IMR-90 (cell line): ENCODE measurements at regions not wholly inside any gene's neighbourhood (a gene's known extent, or its start where the extent isn't known, plus 50 kb on each side); places are given as distances from the start of the nearest gene placed in this dataset.

Source experiments
- ATAC-seq: fragments of 200-7000 bp; cut with Tn5 transposase; 2 replicates; pipeline ENCODE4 v1.9.1; 2020; ENCODE audit warnings: low read depth, mild to moderate bottlenecking, moderate library complexity
- BruUV-seq: library from RNA; stranded (reverse); fragments of 400-500 nt; replicated peaks from 2 replicates; lab custom pipeline; 2021; lab: Mats Ljungman, UMichigan
- CTCF ChIA-PET: fragments of 300-600 bp; formaldehyde crosslinking; extraction: SDS; loops from one replicate; lab custom pipeline; 2021; ENCODE audit warnings: antibody characterized with exemption; lab: Yijun Ruan, JAX
- POLR2A ChIA-PET: fragments of 300-600 bp; sonication (Branson Sonifier 250); formaldehyde crosslinking; loops from one replicate; lab custom pipeline; 2022; ENCODE audit warnings: antibody characterized with exemption; ENCODE audit not compliant: unreplicated experiment; lab: Charles Lee
- DNase-seq: peaks from one replicate; pipeline ENCODE4 v3.0.0; 2013
- H2AFZ ChIP-seq: replicated peaks from 2 replicates; pipeline ENCODE3; 2013; ENCODE audit warnings: low read length, mild to moderate bottlenecking; ENCODE audit not compliant: poor library complexity
- H2AK5ac ChIP-seq: 2 replicates; pipeline ENCODE4 v1.6.1; 2013; ENCODE audit warnings: low read depth, low read length, inconsistent platforms
- H2AK9ac ChIP-seq: replicated peaks from 2 replicates; pipeline ENCODE3; 2013; ENCODE audit warnings: mild to moderate bottlenecking, low read depth, low read length, moderate library complexity; ENCODE audit not compliant: poor library complexity
- H2BK120ac ChIP-seq: 2 replicates; pipeline ENCODE4 v1.6.1; 2013; ENCODE audit warnings: low read depth, low read length, inconsistent platforms
- H2BK15ac ChIP-seq: 3 replicates; pipeline ENCODE4 v1.6.1; 2013; ENCODE audit warnings: low read depth, low read length, inconsistent platforms
- H2BK20ac ChIP-seq: 2 replicates; pipeline ENCODE4 v1.6.1; 2013; ENCODE audit warnings: low read depth, mild to moderate bottlenecking, inconsistent platforms, low read length, moderate library complexity
- H2BK5ac ChIP-seq: 2 replicates; pipeline ENCODE4 v1.6.1; 2013; ENCODE audit warnings: mild to moderate bottlenecking, low read depth, low read length, inconsistent platforms; ENCODE audit not compliant: poor library complexity, severe bottlenecking
- H3K14ac ChIP-seq: replicated peaks from 2 replicates; pipeline ENCODE4 v1.6.1; 2013; ENCODE audit warnings: low read depth, low read length, inconsistent platforms
- H3K18ac ChIP-seq: 2 replicates; pipeline ENCODE4 v1.6.1; 2013; ENCODE audit warnings: low read depth, low read length, control low read depth
- H3K23ac ChIP-seq: 2 replicates; pipeline ENCODE4 v1.6.1; 2013; ENCODE audit warnings: low read depth, low read length, inconsistent platforms
- H3K27ac ChIP-seq: 2 replicates; pipeline ENCODE4 v1.5.1; 2013; ENCODE audit warnings: mild to moderate bottlenecking, control low read depth, low read length; ENCODE audit not compliant: insufficient read depth
- H3K27me3 ChIP-seq: 2 replicates; pipeline ENCODE4 v1.6.1; 2013; ENCODE audit warnings: low read length; ENCODE audit not compliant: control insufficient read depth, insufficient read depth
- H3K36me3 ChIP-seq: 2 replicates; pipeline ENCODE4 v1.6.1; 2013; ENCODE audit warnings: low read length, mixed read lengths; ENCODE audit not compliant: control insufficient read depth, insufficient read depth
- H3K4ac ChIP-seq: 2 replicates; pipeline ENCODE4 v1.6.1; 2013; ENCODE audit warnings: low read depth, low read length, inconsistent platforms
- H3K4me1 ChIP-seq: 2 replicates; pipeline ENCODE4 v1.6.1; 2013; ENCODE audit warnings: low read length, mixed read lengths; ENCODE audit not compliant: control insufficient read depth, insufficient read depth
- H3K4me2 ChIP-seq: 2 replicates; pipeline ENCODE4 v1.6.1; 2013; ENCODE audit warnings: low read depth, mild to moderate bottlenecking, control low read depth, low read length, moderate library complexity
- H3K4me3 ChIP-seq: 2 replicates; pipeline ENCODE4 v1.5.1; 2013; ENCODE audit warnings: low read depth, mild to moderate bottlenecking, control low read depth, low read length, moderate library complexity; ENCODE audit not compliant: insufficient read depth
- H3K56ac ChIP-seq: 2 replicates; pipeline ENCODE4 v1.6.1; 2013; ENCODE audit warnings: low read length, inconsistent platforms; ENCODE audit not compliant: insufficient read depth; ENCODE audit errors: extremely low read depth
- H3K79me1 ChIP-seq, 2 experiments: 2 replicates each; pipeline ENCODE4 v1.6.1; 2013; ENCODE audit warnings: low read length in 2 of 2, inconsistent platforms in 1 of 2, low read depth in 1 of 2
- H3K9ac ChIP-seq: 2 replicates; pipeline ENCODE4 v1.6.1; 2013; ENCODE audit warnings: low read depth, low read length, control low read depth
- H3K9me1 ChIP-seq: 2 replicates; pipeline ENCODE4 v1.6.1; 2013; ENCODE audit warnings: low read length, inconsistent platforms; ENCODE audit not compliant: insufficient read depth
- H3K9me3 ChIP-seq: 2 replicates; pipeline ENCODE4 v1.6.1; 2013; ENCODE audit warnings: low read length; ENCODE audit not compliant: control insufficient read depth, insufficient read depth
- H4K20me1 ChIP-seq: 2 replicates; pipeline ENCODE4 v1.6.1; 2013; ENCODE audit warnings: low read length, inconsistent platforms; ENCODE audit not compliant: insufficient read depth
- H4K5ac ChIP-seq: 2 replicates; pipeline ENCODE4 v1.6.1; 2013; ENCODE audit warnings: mild to moderate bottlenecking, low read depth, low read length, control low read depth
- H4K8ac ChIP-seq, 2 experiments: 2 replicates each; pipeline ENCODE4 v1.6.1; 2013; ENCODE audit warnings: low read depth in 2 of 2, low read length in 2 of 2, control low read depth in 1 of 2, inconsistent platforms in 1 of 2
- H4K91ac ChIP-seq: 2 replicates; pipeline ENCODE4 v1.6.1; 2013; ENCODE audit warnings: low read depth, low read length, inconsistent platforms; ENCODE audit not compliant: insufficient read depth
- BHLHE40 ChIP-seq: fragments of 150-350 bp; IDR thresholded peaks from 2 replicates; pipeline ENCODE4 v1.6.1; 2016; ENCODE audit warnings: mild to moderate bottlenecking, low read depth, low read length
- NFE2L2 ChIP-seq: fragments of 150-350 bp; IDR thresholded peaks from 2 replicates; pipeline ENCODE4 v1.6.1; 2016; ENCODE audit warnings: low read depth, mild to moderate bottlenecking, low read length
- POLR2A ChIP-seq: IDR thresholded peaks from 2 replicates; pipeline ENCODE4 v1.6.1; 2012; ENCODE audit warnings: mild to moderate bottlenecking, low read depth, low read length
- RCOR1 ChIP-seq: IDR thresholded peaks from 2 replicates; pipeline ENCODE4 v1.6.1; 2012; ENCODE audit warnings: mild to moderate bottlenecking, low read length, improper control_type of control experiment; ENCODE audit not compliant: insufficient replicate concordance
- WGBS, 2 experiments: methylation state at CpG; one replicate each; pipeline versions ENCODE4 v1.1.5 to v1.1.7; 2013; ENCODE audit warnings: missing lambda C conversion rate in 2 of 2; ENCODE audit not compliant: insufficient read length in 1 of 2; ENCODE audit errors: extremely low coverage in 2 of 2; 5-methylcytosine and 5-hydroxymethylcytosine counted together
- dilution Hi-C: fragments of 300-500 bp; cut with HindIII; formaldehyde crosslinking; loops from one replicate; pipeline ENCODE4 v1.14.3; 2018; ENCODE audit warnings: low sequenced_read_pairs; ENCODE audit not compliant: unreplicated experiment
- in situ Hi-C: fragments of 300-500 bp; cut with MboI; formaldehyde crosslinking; loops from 3 replicates; pipeline ENCODE4 v1.14.3; 2019; ENCODE audit warnings: low sequenced_read_pairs, inconsistent platforms, mixed read lengths
- intact Hi-C: fragments of 100-400 bp; cut with micrococcal nuclease; formaldehyde crosslinking; loops from 2 replicates; pipeline ENCODE4 v1.10.0; 2022

DNA sequence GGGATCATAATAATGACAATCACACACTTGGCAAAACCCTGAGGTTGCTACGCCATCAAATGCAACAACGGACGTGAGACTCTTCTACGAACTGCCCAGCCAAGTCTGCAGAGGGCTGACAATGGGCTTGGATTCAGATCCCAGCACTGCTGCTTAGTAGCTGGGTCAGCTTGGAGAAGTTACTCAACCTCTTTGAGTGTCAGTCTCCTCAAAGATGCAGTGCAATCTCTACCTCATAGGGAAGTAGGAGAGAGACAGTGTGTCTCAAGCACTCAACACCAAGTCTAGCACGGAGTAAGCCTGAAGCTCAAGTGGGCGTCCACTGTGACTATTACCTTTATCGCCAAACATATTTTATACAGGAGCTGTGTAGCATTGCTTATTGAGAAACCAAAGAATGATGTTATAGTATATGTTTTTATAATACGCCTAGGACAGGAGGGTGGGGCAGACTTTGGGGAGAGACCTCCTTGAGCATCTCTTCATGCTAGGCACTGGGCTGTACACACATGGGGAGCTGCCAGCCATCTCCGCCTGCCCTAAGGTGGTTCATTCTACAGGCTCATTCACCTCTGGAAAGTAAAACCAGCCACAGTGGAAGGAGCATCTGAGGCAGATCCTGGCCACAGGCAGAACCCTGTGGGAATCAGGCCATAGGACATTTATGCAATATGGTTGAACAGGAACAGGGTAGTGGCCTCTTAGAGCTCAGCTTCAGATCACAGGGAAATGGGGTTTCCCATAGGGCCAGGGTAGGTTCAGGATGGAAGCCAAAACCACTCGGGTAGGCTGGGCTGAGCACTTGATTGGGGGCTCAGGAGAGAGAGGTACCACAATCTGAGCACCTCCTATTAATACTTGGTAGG, 160.2 kb downstream of the MRPL14 start:
- Histone ChIP-seq H3K4me2 (no peak overlapping the region), H4K5ac (no peak overlapping the region), H3K4me3 (no peak overlapping the region), H3K18ac (no peak overlapping the region), H4K8ac (0 out of 4 replicates have a peak overlapping the region, but pooled peaks of 1 of the 2 experiments have one; percentile 31), H3K9me3 (no peaks in the 10 kb centered on the region), H4K20me1 (no peaks in the 10 kb centered on the region), H2BK15ac (no peak overlapping the region), H2AK5ac (peak overlapping the region; percentile 62), H2BK5ac (no peak overlapping the region), H2AFZ (no peak overlapping the region), H3K79me1 (no peaks in the 10 kb centered on the region), H2AK9ac (no peak overlapping the region), H3K23ac (no peak overlapping the region), H2BK20ac (no peak overlapping the region), H2BK120ac (no peak overlapping the region), H3K14ac (no peak overlapping the region), H4K91ac (no peak overlapping the region), H3K9ac (no peak overlapping the region), H3K27me3 (no peaks in the 10 kb centered on the region), H3K4ac (no peak overlapping the region), H3K27ac (no peak overlapping the region), H3K9me1 (no peaks in the 10 kb centered on the region), H3K36me3 (no peaks in the 10 kb centered on the region), H3K56ac (no peak overlapping the region), H3K4me1 (peaks cover 8% of the 10 kb centered on the region)
- in situ Hi-C loops (no loop called here), intact Hi-C loops (no loop called here), dilution Hi-C loops (no loop called here)
- ChIA-PET CTCF (no interaction called here), POLR2A (no interaction called here)
- BruUV-seq, result no TSS peak
- DNase-seq, result no peak
- TF ChIP-seq NFE2L2, result no peak
- no peak for TF ChIP-seq POLR2A
- no peak for TF ChIP-seq RCOR1
- TF ChIP-seq BHLHE40, result no peak
- no CpG with 5 or more reads among the region's 10 CpGs for WGBS, 2 experiments
- no peak for ATAC-seq
